NT2/D1 (cell line): ENCODE measurements at regions not wholly inside any gene's neighbourhood (a gene's known extent, or its start where the extent isn't known, plus 50 kb on each side); places are given as distances from the start of the nearest gene placed in this dataset.

ENCODE experiments used
- SUZ12 ChIP-seq: IDR thresholded peaks from 2 replicates; pipeline ENCODE4 v1.6.1; 2011; ENCODE audit not compliant: insufficient read length, insufficient read depth; ENCODE audit errors: extremely low read depth
- YY1 ChIP-seq: IDR thresholded peaks from 2 replicates; pipeline ENCODE4 v1.6.1; 2011; ENCODE audit not compliant: insufficient read length, insufficient read depth
- ZNF274 ChIP-seq: IDR thresholded peaks from 2 replicates; pipeline ENCODE4 v1.6.1; 2011; ENCODE audit warnings: mild to moderate bottlenecking, low read depth, low read length

DNA sequence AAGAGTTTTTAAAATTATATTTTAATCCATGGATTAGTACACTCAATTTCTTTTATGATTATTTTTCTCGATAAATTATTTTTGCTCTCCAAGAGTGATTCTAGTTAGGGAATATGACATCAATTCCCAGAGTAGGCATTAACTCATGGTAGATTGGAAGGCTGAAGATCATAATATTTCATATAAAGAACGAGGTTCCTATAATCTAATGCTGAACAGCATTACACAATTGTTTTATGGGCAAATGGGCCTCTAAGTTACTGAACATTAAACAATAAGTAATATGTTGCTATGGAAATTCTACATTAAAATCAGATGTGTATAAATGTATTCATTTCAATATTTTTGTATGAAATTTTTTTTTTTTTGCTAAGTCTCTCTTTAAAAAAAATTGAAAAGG, 140.3 kb downstream of the ZNF608 start:
- TF ChIP-seq SUZ12 (no peak), ZNF274 (no peak), YY1 (no peak)
